NOMO-1 treated with dmso at 0.1 percent for 144 hours (cell line): ENCODE measurements at regions not wholly inside any gene's neighbourhood (a gene's known extent, or its start where the extent isn't known, plus 50 kb on each side); places are given as distances from the start of the nearest gene placed in this dataset.
A peak's percentile ranks its signal among the peaks of the same experiment; 100 is the strongest.

Experiments
- DNase-seq: peaks from one replicate; lab custom pipeline; 2025; ENCODE audit not compliant: unreplicated experiment; lab: John Stamatoyannopoulos, UW

GRCh38 chr14:34350903-34351302, 111.1 kb downstream of the SPTSSA start:
- no peak for DNase-seq

GRCh38 chr14:34348592-34348991, 113.4 kb downstream of the SPTSSA start:
- no peak for DNase-seq

- DNase-seq: no peak
Measured at GRCh38 chr14:34347683-34348082, 114.4 kb downstream of the SPTSSA start.

- DNase-seq: no peak
Measured at GRCh38 chr14:34345718-34346465, 116.1 kb downstream of the SPTSSA start.

GRCh38 chr14:34344318-34344717, 117.7 kb downstream of the SPTSSA start:
- DNase-seq: no peak

GRCh38 chr14:34340025-34340625, 121.9 kb downstream of the SPTSSA start:
- DNase-seq: no peak

GRCh38 chr14:34338056-34338455, 124.0 kb downstream of the SPTSSA start:
- no peak for DNase-seq

GRCh38 chr14:34336501-34336900, 125.5 kb downstream of the SPTSSA start:
- no peak for DNase-seq

GRCh38 chr14:34335968-34336367, 126.1 kb downstream of the SPTSSA start:
- DNase-seq: no peak

GRCh38 chr14:34334329-34334728, 127.7 kb downstream of the SPTSSA start:
- DNase-seq: no peak

GRCh38 chr14:34331728-34332623, 130.1 kb downstream of the SPTSSA start:
- DNase-seq: peak; percentile 51

GRCh38 chr14:34330846-34331245, 131.2 kb downstream of the SPTSSA start:
- no peak for DNase-seq

- no peak for DNase-seq
Measured at GRCh38 chr14:34329301-34329700, 132.7 kb downstream of the SPTSSA start.

GRCh38 chr14:34328178-34328577, 133.9 kb downstream of the SPTSSA start:
- no peak for DNase-seq

- DNase-seq: no peak
Measured at GRCh38 chr14:34325493-34325892, 136.5 kb downstream of the SPTSSA start.

- no peak for DNase-seq
Measured at GRCh38 chr14:34324363-34324795, 137.7 kb downstream of the SPTSSA start.

GRCh38 chr14:34322940-34323418, 139.1 kb downstream of the SPTSSA start:
- peak; percentile 22 for DNase-seq

GRCh38 chr14:34319140-34319539, 142.9 kb downstream of the SPTSSA start:
- DNase-seq: no peak

GRCh38 chr14:34318014-34318413, 144.0 kb downstream of the SPTSSA start:
- no peak for DNase-seq

GRCh38 chr14:34310724-34311123, 151.3 kb downstream of the SPTSSA start:
- no peak for DNase-seq

- no peak for DNase-seq
Measured at GRCh38 chr14:34303811-34304210, 158.2 kb downstream of the SPTSSA start.

- no peak for DNase-seq
Measured at GRCh38 chr14:34302654-34303053, 159.4 kb downstream of the SPTSSA start.
